ENCODE measurements at regions not wholly inside any gene's neighbourhood (a gene's known extent, or its start where the extent isn't known, plus 50 kb on each side); places are given as distances from the start of the nearest gene placed in this dataset.

DNA sequence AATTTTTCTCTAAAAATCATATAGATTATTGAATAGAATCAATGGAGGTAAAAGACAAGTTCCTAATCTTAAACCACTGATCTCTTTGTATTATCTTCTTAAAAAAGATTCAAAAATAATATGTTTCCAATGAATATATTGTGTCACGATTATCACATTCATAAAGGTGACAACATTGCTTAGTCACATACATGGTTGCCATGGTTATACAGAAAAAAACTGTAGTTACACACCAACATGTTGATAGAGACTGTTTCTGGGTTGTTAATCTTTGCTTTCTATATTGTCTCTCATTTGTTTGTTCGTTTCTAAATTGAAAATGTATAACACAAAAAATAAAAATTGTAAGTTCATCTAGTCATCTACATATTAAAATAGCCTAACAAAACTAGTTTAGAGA, 376.0 kb upstream of the ALCAM start (continued):
- no peak for TF ChIP-seq CHD7 (IDR thresholded peaks at IDR 0.05; ENCODE audit: insufficient replicate concordance, low read length)
- TF ChIP-seq, protein P1, sequence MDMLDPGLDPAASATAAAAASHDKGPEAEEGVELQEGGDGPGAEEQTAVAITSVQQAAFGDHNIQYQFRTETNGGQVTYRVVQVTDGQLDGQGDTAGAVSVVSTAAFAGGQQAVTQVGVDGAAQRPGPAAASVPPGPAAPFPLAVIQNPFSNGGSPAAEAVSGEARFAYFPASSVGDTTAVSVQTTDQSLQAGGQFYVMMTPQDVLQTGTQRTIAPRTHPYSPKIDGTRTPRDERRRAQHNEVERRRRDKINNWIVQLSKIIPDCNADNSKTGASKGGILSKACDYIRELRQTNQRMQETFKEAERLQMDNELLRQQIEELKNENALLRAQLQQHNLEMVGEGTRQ (IDR thresholded peaks at IDR 0.05; ENCODE audit: low read length): no peak
- no peak for TF ChIP-seq CBX8 (IDR thresholded peaks at IDR 0.05; ENCODE audit: borderline replicate concordance, low read depth, low read length)
